ENCODE measurements at regions not wholly inside any gene's neighbourhood (a gene's known extent, or its start where the extent isn't known, plus 50 kb on each side); places are given as distances from the start of the nearest gene placed in this dataset.

- TF ChIP-seq CTCF (IDR thresholded peaks at IDR 0.05; ENCODE audit: insufficient read depth, low read depth, low read length): no peak
- Histone ChIP-seq H3K36me3 (ENCODE audit: control insufficient read depth, insufficient read depth, low read length) (no peaks in the 10 kb centered on the region), H3K27me3 (ENCODE audit: control insufficient read depth, insufficient read depth, low read length) (no peaks in the 10 kb centered on the region), H3K4me3 (ENCODE audit: low read depth, low read length) (no peak overlapping the region)
- ChIA-PET POLR2A (no interaction called here), CTCF (interaction anchor here (0.8 to 2.3 kb wide), 2 partner anchors 15 to 67 kb away, joined by 3 to 6 read pairs; no protein-coding TSS in a partner anchor)
- no peak for DNase-seq (ENCODE audit: low read depth)
Measured at GRCh38 chr2:58957188-58957840, 716.2 kb upstream of the FANCL start.

- POLR2A ChIA-PET: no interaction called here
Measured at GRCh38 chr2:58954880-58955385, 713.8 kb upstream of the FANCL start.

GRCh38 chr2:58951722-58952121 lies 710.6 kb upstream of the FANCL start:
- ChIA-PET POLR2A (no interaction called here), CTCF (interaction anchor here (1.3 kb wide), 1 partner anchor 21 kb away, joined by 4 read pairs; no protein-coding TSS in a partner anchor)
- DNase-seq (ENCODE audit: low read depth): no peak

More at GRCh38 chr2:58954880-58955385, 713.8 kb upstream of the FANCL start:
- Histone ChIP-seq H3K4me3 (ENCODE audit: low read depth, low read length) (no peak overlapping the region), H3K27me3 (ENCODE audit: control insufficient read depth, insufficient read depth, low read length) (no peaks in the 10 kb centered on the region), H3K36me3 (ENCODE audit: control insufficient read depth, insufficient read depth, low read length) (no peaks in the 10 kb centered on the region)
- CTCF ChIA-PET: interaction anchor here (2.3 kb wide), 1 partner anchor 70 kb away, joined by 6 read pairs; no protein-coding TSS in a partner anchor
- no peak for TF ChIP-seq CTCF (IDR thresholded peaks at IDR 0.05; ENCODE audit: insufficient read depth, low read depth, low read length)
- DNase-seq (ENCODE audit: low read depth): no peak

GRCh38 chr2:58950795-58951462 lies 709.8 kb upstream of the FANCL start:
- no peak for DNase-seq (ENCODE audit: low read depth)
- no peaks in the 10 kb centered on the region for H3K27me3 ChIP-seq (ENCODE audit: control insufficient read depth, insufficient read depth, low read length)
- no peak overlapping the region for H3K4me3 ChIP-seq (ENCODE audit: low read depth, low read length)
- ChIA-PET CTCF (interaction anchor here (0.5 to 1.3 kb wide), 2 partner anchors 22 to 26 kb away, joined by 4 read pairs; no protein-coding TSS in a partner anchor), POLR2A (no interaction called here)
- TF ChIP-seq CTCF (IDR thresholded peaks at IDR 0.05; ENCODE audit: insufficient read depth, low read depth, low read length): no peak
- no peaks in the 10 kb centered on the region for H3K36me3 ChIP-seq (ENCODE audit: control insufficient read depth, insufficient read depth, low read length)

More at GRCh38 chr2:58951722-58952121, 710.6 kb upstream of the FANCL start:
- no peaks in the 10 kb centered on the region for H3K27me3 ChIP-seq (ENCODE audit: control insufficient read depth, insufficient read depth, low read length)
- H3K36me3 ChIP-seq (ENCODE audit: control insufficient read depth, insufficient read depth, low read length): no peaks in the 10 kb centered on the region
- no peak for TF ChIP-seq CTCF (IDR thresholded peaks at IDR 0.05; ENCODE audit: insufficient read depth, low read depth, low read length)
- no peak overlapping the region for H3K4me3 ChIP-seq (ENCODE audit: low read depth, low read length)

- no peak for TF ChIP-seq CTCF (IDR thresholded peaks at IDR 0.05; ENCODE audit: insufficient read depth, low read depth, low read length)
- Histone ChIP-seq H3K27me3 (ENCODE audit: control insufficient read depth, insufficient read depth, low read length) (no peaks in the 10 kb centered on the region), H3K4me3 (ENCODE audit: low read depth, low read length) (no peak overlapping the region), H3K36me3 (ENCODE audit: control insufficient read depth, insufficient read depth, low read length) (no peaks in the 10 kb centered on the region)
- ChIA-PET CTCF (interaction anchor here (0.8 kb wide), 1 partner anchor 447 kb away, joined by 4 read pairs; no protein-coding TSS in a partner anchor), POLR2A (no interaction called here)
- peak; percentile 55 for DNase-seq (ENCODE audit: low read depth)
Measured at GRCh38 chr2:58939388-58939787, 698.3 kb upstream of the FANCL start.
